OCI-LY1 (cell line): ENCODE measurements at regions not wholly inside any gene's neighbourhood (a gene's known extent, or its start where the extent isn't known, plus 50 kb on each side); places are given as distances from the start of the nearest gene placed in this dataset.

Experiments used
- H2AFZ ChIP-seq: fragments of 200-600 bp; sonication (generic), shearing (Covaris generic); 2 replicates; pipeline ENCODE4 v1.6.0; 2014; ENCODE audit warnings: antibody characterized with exemption, mild to moderate bottlenecking, low read length
- H3F3A ChIP-seq: fragments of 200-600 bp; sonication (generic), shearing (Covaris generic); 2 replicates; pipeline ENCODE4 v1.6.0; 2014; ENCODE audit warnings: mild to moderate bottlenecking, antibody characterized with exemption, low read length, moderate library complexity; ENCODE audit not compliant: insufficient read depth
- H3K27ac ChIP-seq: fragments of 200-600 bp; sonication (generic); 2 replicates; pipeline ENCODE4 v1.5.1; 2014; ENCODE audit warnings: low read length, mixed run types, mild to moderate bottlenecking, low read depth; ENCODE audit not compliant: poor library complexity, severe bottlenecking
- H3K27me3 ChIP-seq: fragments of 200-600 bp; sonication (generic); 2 replicates; pipeline ENCODE4 v1.6.0; 2014; ENCODE audit warnings: antibody characterized with exemption, mild to moderate bottlenecking, low read length, moderate library complexity; ENCODE audit not compliant: insufficient read depth
- H3K36me3 ChIP-seq: fragments of 200-600 bp; sonication (generic); 2 replicates; pipeline ENCODE4 v1.6.1; 2014; ENCODE audit warnings: mild to moderate bottlenecking, antibody characterized with exemption, low read length, moderate library complexity, mixed read lengths; ENCODE audit not compliant: insufficient read depth
- H3K4me1 ChIP-seq: fragments of 200-600 bp; sonication (generic); 2 replicates; pipeline ENCODE4 v1.5.1; 2014; ENCODE audit warnings: mild to moderate bottlenecking, low read length, moderate library complexity; ENCODE audit not compliant: insufficient read depth, severe bottlenecking
- H3K4me2 ChIP-seq: fragments of 200-600 bp; sonication (generic), shearing (Covaris generic); 2 replicates; pipeline ENCODE4 v1.6.1; 2014; ENCODE audit warnings: low read length
- H3K4me3 ChIP-seq: fragments of 200-600 bp; sonication (generic); 2 replicates; pipeline ENCODE4 v1.5.1; 2014; ENCODE audit warnings: low read length, low read depth, mild to moderate bottlenecking, mixed read lengths; ENCODE audit not compliant: poor library complexity, severe bottlenecking
- H3K79me2 ChIP-seq: fragments of 200-600 bp; shearing (Covaris generic); 2 replicates; pipeline ENCODE4 v1.6.1; 2016; ENCODE audit warnings: mixed run types, low read length, mixed read lengths; ENCODE audit not compliant: insufficient read depth
- H3K9ac ChIP-seq: fragments of 200-600 bp; sonication (generic), shearing (Covaris generic); 2 replicates; pipeline ENCODE4 v1.6.1; 2014; ENCODE audit warnings: mild to moderate bottlenecking, low read length, mixed read lengths
- H3K9me2 ChIP-seq: fragments of 200-600 bp; sonication (generic), shearing (Covaris generic); 2 replicates; pipeline ENCODE4 v1.6.1; 2014; ENCODE audit warnings: low read depth, mild to moderate bottlenecking, low read length, mixed read lengths
- H3K9me3 ChIP-seq: fragments of 200-600 bp; shearing (Covaris generic); 2 replicates; pipeline ENCODE4 v1.6.1; 2014; ENCODE audit warnings: low read length, mixed read lengths
- H4K20me1 ChIP-seq: fragments of 200-600 bp; sonication (generic), shearing (Covaris generic); 2 replicates; pipeline ENCODE4 v1.6.0; 2016; ENCODE audit warnings: mild to moderate bottlenecking, low read length; ENCODE audit not compliant: insufficient read depth
- CTCF ChIP-seq: fragments of 200-600 bp; sonication (generic), shearing (Covaris generic); IDR thresholded peaks from 2 replicates; pipeline ENCODE4 v1.5.1; 2017; ENCODE audit warnings: mild to moderate bottlenecking, antibody characterized with exemption, low read length, moderate library complexity, mixed read lengths
- EZH2 ChIP-seq: fragments of 200-600 bp; sonication (generic), shearing (Covaris generic); IDR thresholded peaks from 2 replicates; pipeline ENCODE4 v1.8.0; 2017; ENCODE audit warnings: borderline replicate concordance, mixed run types, mild to moderate bottlenecking, antibody characterized with exemption, low read length, moderate library complexity, mixed read lengths

- Histone ChIP-seq H3F3A (no peaks in the 10 kb centered on the region), H4K20me1 (no peaks in the 10 kb centered on the region), H3K4me3 (peak overlapping the region; percentile 44), H2AFZ (peak overlapping the region; percentile 94), H3K79me2 (no peaks in the 10 kb centered on the region), H3K36me3 (no peaks in the 10 kb centered on the region), H3K9ac (peak overlapping the region; percentile 36), H3K9me3 (no peaks in the 10 kb centered on the region), H3K4me1 (peaks cover 34% of the 10 kb centered on the region), H3K4me2 (peak overlapping the region; percentile 68), H3K27me3 (no peaks in the 10 kb centered on the region), H3K27ac (no peak overlapping the region), H3K9me2 (no peaks in the 10 kb centered on the region)
- no peak for TF ChIP-seq CTCF
- no peak for TF ChIP-seq EZH2
These were observed 138.6 kb upstream of the SPEF2 start for GRCh38 chr5:35478856-35479682.

- Histone ChIP-seq H3K4me3 (no peak overlapping the region), H3K4me2 (no peak overlapping the region), H3K27ac (no peak overlapping the region), H3K79me2 (no peaks in the 10 kb centered on the region), H3K9me3 (no peaks in the 10 kb centered on the region), H3K36me3 (no peaks in the 10 kb centered on the region), H4K20me1 (no peaks in the 10 kb centered on the region), H3F3A (no peaks in the 10 kb centered on the region), H3K4me1 (peaks cover 23% of the 10 kb centered on the region), H3K9ac (no peak overlapping the region), H3K9me2 (no peaks in the 10 kb centered on the region), H3K27me3 (no peaks in the 10 kb centered on the region), H2AFZ (0 out of 2 replicates have a peak overlapping the region, but pooled peaks have one; percentile 74)
- no peak for TF ChIP-seq CTCF
- no peak for TF ChIP-seq EZH2
These were observed 139.8 kb upstream of the SPEF2 start for GRCh38 chr5:35477911-35478310.

- no peaks in the 10 kb centered on the region for H3K79me2 ChIP-seq
- no peaks in the 10 kb centered on the region for H3F3A ChIP-seq
- H3K4me3 ChIP-seq: no peak overlapping the region
- peaks cover 17% of the 10 kb centered on the region for H3K4me1 ChIP-seq
- H4K20me1 ChIP-seq: no peaks in the 10 kb centered on the region
- no peaks in the 10 kb centered on the region for H3K9me2 ChIP-seq
- TF ChIP-seq CTCF: no peak
- no peak for TF ChIP-seq EZH2
- H3K4me2 ChIP-seq: no peak overlapping the region
- no peaks in the 10 kb centered on the region for H3K36me3 ChIP-seq
- H3K9ac ChIP-seq: no peak overlapping the region
- H3K27ac ChIP-seq: no peak overlapping the region
- 0 out of 2 replicates have a peak overlapping the region, but pooled peaks have one; percentile 74 for H2AFZ ChIP-seq
- H3K9me3 ChIP-seq: no peaks in the 10 kb centered on the region
- no peaks in the 10 kb centered on the region for H3K27me3 ChIP-seq
These were observed 140.3 kb upstream of the SPEF2 start for GRCh38 chr5:35477321-35477720.
